ENCODE measurements at regions not wholly inside any gene's neighbourhood (a gene's known extent, or its start where the extent isn't known, plus 50 kb on each side); places are given as distances from the start of the nearest gene placed in this dataset.

GRCh38 chr16:6499413-6499812 lies 833.2 kb upstream of the RBFOX1 start:
- TF ChIP-seq, protein P1, sequence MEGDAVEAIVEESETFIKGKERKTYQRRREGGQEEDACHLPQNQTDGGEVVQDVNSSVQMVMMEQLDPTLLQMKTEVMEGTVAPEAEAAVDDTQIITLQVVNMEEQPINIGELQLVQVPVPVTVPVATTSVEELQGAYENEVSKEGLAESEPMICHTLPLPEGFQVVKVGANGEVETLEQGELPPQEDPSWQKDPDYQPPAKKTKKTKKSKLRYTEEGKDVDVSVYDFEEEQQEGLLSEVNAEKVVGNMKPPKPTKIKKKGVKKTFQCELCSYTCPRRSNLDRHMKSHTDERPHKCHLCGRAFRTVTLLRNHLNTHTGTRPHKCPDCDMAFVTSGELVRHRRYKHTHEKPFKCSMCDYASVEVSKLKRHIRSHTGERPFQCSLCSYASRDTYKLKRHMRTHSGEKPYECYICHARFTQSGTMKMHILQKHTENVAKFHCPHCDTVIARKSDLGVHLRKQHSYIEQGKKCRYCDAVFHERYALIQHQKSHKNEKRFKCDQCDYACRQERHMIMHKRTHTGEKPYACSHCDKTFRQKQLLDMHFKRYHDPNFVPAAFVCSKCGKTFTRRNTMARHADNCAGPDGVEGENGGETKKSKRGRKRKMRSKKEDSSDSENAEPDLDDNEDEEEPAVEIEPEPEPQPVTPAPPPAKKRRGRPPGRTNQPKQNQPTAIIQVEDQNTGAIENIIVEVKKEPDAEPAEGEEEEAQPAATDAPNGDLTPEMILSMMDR (IDR thresholded peaks at IDR 0.05): no peak
- no peak for TF ChIP-seq POLR2A (IDR thresholded peaks at IDR 0.05)
- intact Hi-C loops (cut with DNase I; ENCODE audit: low total_unique reads): no loop called here
- H3K9me3 ChIP-seq: no peaks in the 10 kb centered on the region
- H3K27ac ChIP-seq: no peak overlapping the region
- no peak overlapping the region for H3K4me3 ChIP-seq
- no peaks in the 10 kb centered on the region for H3K36me3 ChIP-seq
- H3K4me1 ChIP-seq: no peaks in the 10 kb centered on the region
- no peaks in the 10 kb centered on the region for H3K27me3 ChIP-seq
- DNase-seq: no peak

GRCh38 chr16:6498858-6499257 lies 833.8 kb upstream of the RBFOX1 start:
- H3K27ac ChIP-seq: no peak overlapping the region
- H3K27me3 ChIP-seq: no peaks in the 10 kb centered on the region
- no peaks in the 10 kb centered on the region for H3K36me3 ChIP-seq
- no peak for DNase-seq
- H3K4me1 ChIP-seq: no peaks in the 10 kb centered on the region
- intact Hi-C loops (cut with DNase I; ENCODE audit: low total_unique reads): no loop called here
- H3K4me3 ChIP-seq: no peak overlapping the region
- H3K9me3 ChIP-seq: no peaks in the 10 kb centered on the region
- TF ChIP-seq POLR2A (IDR thresholded peaks at IDR 0.05): no peak
- TF ChIP-seq, protein P1 (IDR thresholded peaks at IDR 0.05): no peak

DNA sequence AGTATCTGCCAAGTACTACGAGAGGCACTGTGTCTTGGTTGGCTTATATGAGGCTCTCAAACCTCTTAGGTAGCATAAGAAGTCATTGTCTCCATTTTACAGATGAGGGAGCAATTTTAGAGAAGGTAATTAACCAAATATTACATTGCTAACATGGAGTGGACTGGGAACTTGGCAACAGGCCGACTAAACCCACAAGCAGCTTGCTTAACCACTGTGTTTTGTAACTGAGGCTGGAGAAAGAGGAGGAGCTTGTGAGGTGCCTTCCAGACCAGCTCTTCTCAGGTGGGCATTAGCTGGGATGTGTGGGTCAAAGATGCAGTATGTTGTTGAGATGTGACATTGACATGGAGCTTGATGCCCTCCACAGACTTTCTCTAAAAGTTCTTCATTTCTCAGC lies 835.6 kb upstream of the RBFOX1 start:
- H3K4me1 ChIP-seq: no peaks in the 10 kb centered on the region
- no peaks in the 10 kb centered on the region for H3K9me3 ChIP-seq
- no peak overlapping the region for H3K4me3 ChIP-seq
- H3K36me3 ChIP-seq: no peaks in the 10 kb centered on the region
- intact Hi-C loops (cut with DNase I; ENCODE audit: low total_unique reads): no loop called here
- no peak for DNase-seq
- TF ChIP-seq POLR2A (IDR thresholded peaks at IDR 0.05): no peak
- TF ChIP-seq, protein P1 (IDR thresholded peaks at IDR 0.05): no peak
- no peaks in the 10 kb centered on the region for H3K27me3 ChIP-seq
- no peak overlapping the region for H3K27ac ChIP-seq

DNA sequence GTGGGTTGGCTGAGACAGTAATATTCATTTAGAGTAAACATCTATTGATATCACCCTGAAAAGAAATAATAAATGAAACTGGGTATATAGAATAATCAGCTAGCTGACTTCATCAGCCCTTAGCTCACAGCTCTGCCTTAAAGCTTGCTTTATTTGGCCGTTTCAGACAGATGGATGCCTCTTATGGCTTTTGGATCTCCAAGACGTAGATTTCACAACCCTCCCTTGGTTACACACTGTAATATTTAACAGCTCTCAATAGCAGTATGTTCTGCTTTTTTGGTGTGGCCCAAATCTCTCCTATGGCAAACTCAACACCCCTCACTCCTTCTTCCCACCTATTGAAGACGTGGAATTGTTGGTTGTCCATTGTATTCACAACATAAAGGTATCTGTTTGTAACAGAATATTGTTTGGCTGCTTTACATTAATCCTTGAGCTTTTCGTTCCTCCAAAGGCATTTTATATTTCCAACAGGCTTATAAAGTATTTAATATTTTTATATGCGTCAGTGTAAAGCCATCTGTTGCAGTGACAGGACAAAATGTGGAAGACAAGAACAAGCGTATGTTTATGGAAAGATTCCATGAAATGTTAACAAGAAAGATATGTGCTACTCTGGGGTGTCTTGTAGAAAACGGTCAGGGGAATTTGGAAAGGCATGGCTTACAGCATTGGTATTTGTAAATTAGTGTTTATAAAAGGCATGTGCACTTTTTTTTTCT lies 837.0 kb upstream of the RBFOX1 start:
- H3K27me3 ChIP-seq: no peaks in the 10 kb centered on the region
- no peaks in the 10 kb centered on the region for H3K36me3 ChIP-seq
- TF ChIP-seq POLR2A (IDR thresholded peaks at IDR 0.05): no peak
- TF ChIP-seq, protein P1 (IDR thresholded peaks at IDR 0.05): no peak
- no peak overlapping the region for H3K27ac ChIP-seq
- no peak for DNase-seq
- H3K4me1 ChIP-seq: no peaks in the 10 kb centered on the region
- intact Hi-C loops (cut with DNase I; ENCODE audit: low total_unique reads): no loop called here
- H3K9me3 ChIP-seq: no peaks in the 10 kb centered on the region
- no peak overlapping the region for H3K4me3 ChIP-seq

DNA sequence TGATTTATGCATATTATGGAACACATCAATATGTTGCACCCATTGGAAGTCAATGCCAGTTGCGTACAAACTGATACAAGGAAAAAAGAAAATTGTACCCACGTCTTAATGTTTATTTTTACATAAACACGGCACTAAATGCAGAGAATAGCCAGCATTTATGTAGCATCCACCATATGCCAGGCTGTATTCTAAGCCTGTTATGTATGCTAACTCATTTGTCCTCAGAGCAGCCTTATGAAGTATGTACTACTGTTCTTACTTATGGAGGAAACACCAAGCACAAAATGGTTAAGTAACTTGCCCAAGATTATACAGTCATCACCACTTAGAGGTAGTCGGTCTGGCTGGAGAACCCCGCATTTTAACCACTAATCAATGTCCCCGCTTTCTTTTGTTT lies 837.9 kb upstream of the RBFOX1 start:
- H3K27me3 ChIP-seq: no peaks in the 10 kb centered on the region
- H3K36me3 ChIP-seq: no peaks in the 10 kb centered on the region
- TF ChIP-seq, protein P1 (IDR thresholded peaks at IDR 0.05): no peak
- TF ChIP-seq POLR2A (IDR thresholded peaks at IDR 0.05): no peak
- no peaks in the 10 kb centered on the region for H3K9me3 ChIP-seq
- no peak overlapping the region for H3K4me3 ChIP-seq
- intact Hi-C loops (cut with DNase I; ENCODE audit: low total_unique reads): no loop called here
- H3K4me1 ChIP-seq: no peaks in the 10 kb centered on the region
- H3K27ac ChIP-seq: no peak overlapping the region
- DNase-seq: no peak

All from uterus (tissue), 3 donors.